ENCODE measurements at regions not wholly inside any gene's neighbourhood (a gene's known extent, or its start where the extent isn't known, plus 50 kb on each side); places are given as distances from the start of the nearest gene placed in this dataset.

GRCh38 chr11:80842246-80842645 lies 1401.4 kb upstream of the TENM4 start:
- no peak for TF ChIP-seq CTCF (IDR thresholded peaks at IDR 0.05)
- no peak for TF ChIP-seq EP300 (IDR thresholded peaks at IDR 0.05)
- TF ChIP-seq POLR2A (IDR thresholded peaks at IDR 0.05) = no peak
- intact Hi-C loops (cut with DNase I) = no loop called here
- H3K4me3 ChIP-seq = no peak overlapping the region
- H3K27ac ChIP-seq = no peak overlapping the region
- H3K9me3 ChIP-seq = no peaks in the 10 kb centered on the region
- H3K27me3 ChIP-seq = no peaks in the 10 kb centered on the region
- no peaks in the 10 kb centered on the region for H3K4me1 ChIP-seq (ENCODE audit: insufficient read depth)
- DNase-seq = no peak
- H3K36me3 ChIP-seq = no peaks in the 10 kb centered on the region

- Histone ChIP-seq H3K27ac (no peak overlapping the region), H3K27me3 (no peaks in the 10 kb centered on the region), H3K4me1 (ENCODE audit: insufficient read depth) (no peaks in the 10 kb centered on the region), H3K36me3 (no peaks in the 10 kb centered on the region), H3K9me3 (no peaks in the 10 kb centered on the region), H3K4me3 (no peak overlapping the region)
- DNase-seq = no peak
- TF ChIP-seq POLR2A (IDR thresholded peaks at IDR 0.05) = no peak
- no peak for TF ChIP-seq EP300 (IDR thresholded peaks at IDR 0.05)
- TF ChIP-seq CTCF (IDR thresholded peaks at IDR 0.05) = no peak
- intact Hi-C loops (cut with DNase I) = no loop called here
- WGBS, 3 donors = 7 to 27% (median 19%) methylated on average over 1 of the region's 1 CpG
Observed at GRCh38 chr11:80841675-80842074, 1400.8 kb upstream of the TENM4 start.

- Histone ChIP-seq H3K9me3 (no peaks in the 10 kb centered on the region), H3K36me3 (no peaks in the 10 kb centered on the region), H3K27me3 (no peaks in the 10 kb centered on the region), H3K27ac (no peak overlapping the region), H3K4me3 (no peak overlapping the region), H3K4me1 (ENCODE audit: insufficient read depth) (no peaks in the 10 kb centered on the region)
- DNase-seq = no peak
- TF ChIP-seq EP300 (IDR thresholded peaks at IDR 0.05) = no peak
- TF ChIP-seq CTCF (IDR thresholded peaks at IDR 0.05) = no peak
- TF ChIP-seq POLR2A (IDR thresholded peaks at IDR 0.05) = no peak
- 91 to 100% (median 95%) methylated on average over 1 of the region's 1 CpG for WGBS, 3 donors
- intact Hi-C loops (cut with DNase I) = no loop called here
Observed at GRCh38 chr11:80838153-80838552, 1397.3 kb upstream of the TENM4 start.

GRCh38 chr11:80837051-80837450 lies 1396.2 kb upstream of the TENM4 start:
- Histone ChIP-seq H3K9me3 (no peaks in the 10 kb centered on the region), H3K36me3 (no peaks in the 10 kb centered on the region), H3K4me1 (ENCODE audit: insufficient read depth) (no peaks in the 10 kb centered on the region), H3K27ac (no peak overlapping the region), H3K27me3 (no peaks in the 10 kb centered on the region), H3K4me3 (no peak overlapping the region)
- intact Hi-C loops (cut with DNase I) = no loop called here
- TF ChIP-seq EP300 (IDR thresholded peaks at IDR 0.05) = no peak
- TF ChIP-seq CTCF (IDR thresholded peaks at IDR 0.05) = no peak
- TF ChIP-seq POLR2A (IDR thresholded peaks at IDR 0.05) = no peak
- WGBS, 3 donors = 84 to 99% (median 92%) methylated on average over 1 of the region's 1 CpG
- no peak for DNase-seq

GRCh38 chr11:80831374-80831773 lies 1390.5 kb upstream of the TENM4 start:
- intact Hi-C loops (cut with DNase I) = no loop called here

More at GRCh38 chr11:80831374-80831773, 1390.5 kb upstream of the TENM4 start:
- no peak overlapping the region for H3K4me3 ChIP-seq
- no peaks in the 10 kb centered on the region for H3K36me3 ChIP-seq
- H3K27ac ChIP-seq = no peak overlapping the region
- DNase-seq = no peak
- H3K9me3 ChIP-seq = no peaks in the 10 kb centered on the region
- no peaks in the 10 kb centered on the region for H3K27me3 ChIP-seq
- WGBS, 3 donors = 93 to 96% (median 96%) methylated on average over 1 of the region's 1 CpG
- no peaks in the 10 kb centered on the region for H3K4me1 ChIP-seq (ENCODE audit: insufficient read depth)
- TF ChIP-seq EP300 (IDR thresholded peaks at IDR 0.05) = no peak
